RWPE2 (cell line): ENCODE measurements at regions not wholly inside any gene's neighbourhood (a gene's known extent, or its start where the extent isn't known, plus 50 kb on each side); places are given as distances from the start of the nearest gene placed in this dataset.

Experiments
- ATAC-seq: fragments of 200-7000 bp; cut with Tn5 transposase; 3 replicates; pipeline ENCODE4 v1.9.1; 2021; ENCODE audit warnings: low read depth
- DNase-seq: peaks from one replicate; pipeline ENCODE4 v3.0.0-alpha.2; 2020; ENCODE audit warnings: low spot score
- H3K27ac ChIP-seq: fragments of 450-650 bp; 2 replicates; pipeline ENCODE4 v1.5.1; 2017; ENCODE audit warnings: mild to moderate bottlenecking; ENCODE audit not compliant: poor library complexity, severe bottlenecking
- H3K27me3 ChIP-seq: fragments of 250-450 bp; sonication (Bioruptor Pico); 2 replicates; pipeline ENCODE4 v1.5.1; 2021; ENCODE audit warnings: mild to moderate bottlenecking, moderate library complexity; ENCODE audit not compliant: insufficient read depth, poor library complexity, severe bottlenecking
- H3K36me3 ChIP-seq: fragments of 250-450 bp; sonication (Bioruptor Pico); 2 replicates; pipeline ENCODE4 v1.5.1; 2020; ENCODE audit warnings: low read depth, mild to moderate bottlenecking, moderate library complexity
- H3K4me1 ChIP-seq: fragments of 250-450 bp; sonication (Bioruptor Pico); 2 replicates; pipeline ENCODE4 v1.5.1; 2021; ENCODE audit warnings: mild to moderate bottlenecking, moderate library complexity; ENCODE audit not compliant: insufficient read depth, poor library complexity, severe bottlenecking
- H3K4me3 ChIP-seq: fragments of 250-450 bp; sonication (Bioruptor Pico); 2 replicates; pipeline ENCODE4 v1.5.1; 2021; ENCODE audit warnings: mild to moderate bottlenecking, moderate library complexity; ENCODE audit not compliant: severe bottlenecking
- H3K9me3 ChIP-seq: fragments of 250-450 bp; sonication (Bioruptor Pico); 2 replicates; pipeline ENCODE4 v1.5.1; 2021; ENCODE audit warnings: mild to moderate bottlenecking, moderate library complexity; ENCODE audit not compliant: severe bottlenecking
- CTCF ChIP-seq: fragments of 450-650 bp; IDR thresholded peaks from one replicate; pipeline ENCODE4 v1.5.1; 2017; ENCODE audit warnings: mild to moderate bottlenecking, moderate library complexity; ENCODE audit not compliant: poor library complexity, severe bottlenecking

- peak overlapping the region; percentile 14 for H3K27ac ChIP-seq
- no peak overlapping the region for H3K4me3 ChIP-seq
- no peak for TF ChIP-seq CTCF
- peaks cover 14% of the 10 kb centered on the region for H3K4me1 ChIP-seq
- DNase-seq: no peak
- H3K27me3 ChIP-seq: no peaks in the 10 kb centered on the region
- peak; percentile 88 for ATAC-seq
- H3K36me3 ChIP-seq: no peaks in the 10 kb centered on the region
- no peaks in the 10 kb centered on the region for H3K9me3 ChIP-seq
These were observed 104.7 kb upstream of the EEPD1 start for GRCh38 chr7:36048141-36048901.

GRCh38 chr7:36048902-36049240, 104.2 kb upstream of the EEPD1 start:
- peaks cover 14% of the 10 kb centered on the region for H3K4me1 ChIP-seq
- H3K36me3 ChIP-seq: no peaks in the 10 kb centered on the region
- H3K9me3 ChIP-seq: no peaks in the 10 kb centered on the region
- DNase-seq (no peak), ATAC-seq (no peak)
- no peak overlapping the region for H3K27ac ChIP-seq
- H3K4me3 ChIP-seq: no peak overlapping the region
- TF ChIP-seq CTCF: no peak
- H3K27me3 ChIP-seq: no peaks in the 10 kb centered on the region

- DNase-seq (no peak), ATAC-seq (no peak)
- Histone ChIP-seq H3K36me3 (no peaks in the 10 kb centered on the region), H3K27ac (no peak overlapping the region), H3K4me1 (peaks cover 19% of the 10 kb centered on the region), H3K27me3 (no peaks in the 10 kb centered on the region), H3K9me3 (no peaks in the 10 kb centered on the region), H3K4me3 (no peak overlapping the region)
- TF ChIP-seq CTCF: no peak
These were observed 101.6 kb upstream of the EEPD1 start for GRCh38 chr7:36051501-36051900.

- no peak for TF ChIP-seq CTCF
- Histone ChIP-seq H3K27me3 (no peaks in the 10 kb centered on the region), H3K4me1 (peaks cover 10% of the 10 kb centered on the region), H3K4me3 (no peak overlapping the region), H3K27ac (no peak overlapping the region), H3K36me3 (no peaks in the 10 kb centered on the region), H3K9me3 (no peaks in the 10 kb centered on the region)
- DNase-seq (no peak), ATAC-seq (no peak)
These were observed 99.5 kb upstream of the EEPD1 start for GRCh38 chr7:36053589-36053988.

- no peak for TF ChIP-seq CTCF
- Histone ChIP-seq H3K9me3 (no peaks in the 10 kb centered on the region), H3K27me3 (no peaks in the 10 kb centered on the region)
These were observed 98.4 kb upstream of the EEPD1 start for GRCh38 chr7:36054637-36055036.

More at GRCh38 chr7:36054637-36055036, 98.4 kb upstream of the EEPD1 start:
- Histone ChIP-seq H3K4me1 (peaks cover 5% of the 10 kb centered on the region), H3K36me3 (no peaks in the 10 kb centered on the region), H3K27ac (no peak overlapping the region), H3K4me3 (no peak overlapping the region)
- peak; percentile 44; the same call in 1 of the 3 replicates for ATAC-seq
- DNase-seq: no peak
